Mammary epithelial cell (primary cell): ENCODE measurements at regions not wholly inside any gene's neighbourhood (a gene's known extent, or its start where the extent isn't known, plus 50 kb on each side); places are given as distances from the start of the nearest gene placed in this dataset.

Source experiments
- EZH2 ChIP-seq: IDR thresholded peaks from 2 replicates; pipeline ENCODE4 v1.6.1; 2012; ENCODE audit warnings: low read length, inconsistent platforms, borderline replicate concordance
- TF ChIP-seq, protein P1 (sequence below), 2 donors: IDR thresholded peaks in 1 of 2; conservative IDR thresholded peaks in 1 of 2; 2 replicates each; pipeline ENCODE4 v1.5.1; 2011 to 2012; ENCODE audit warnings: inconsistent platforms in 2 of 2, low read length in 2 of 2, mild to moderate bottlenecking in 2 of 2, control low read depth in 1 of 2, low read depth in 1 of 2; ENCODE audit not compliant: insufficient read depth in 1 of 2; ENCODE audit errors: extremely low read depth in 1 of 2

DNA sequence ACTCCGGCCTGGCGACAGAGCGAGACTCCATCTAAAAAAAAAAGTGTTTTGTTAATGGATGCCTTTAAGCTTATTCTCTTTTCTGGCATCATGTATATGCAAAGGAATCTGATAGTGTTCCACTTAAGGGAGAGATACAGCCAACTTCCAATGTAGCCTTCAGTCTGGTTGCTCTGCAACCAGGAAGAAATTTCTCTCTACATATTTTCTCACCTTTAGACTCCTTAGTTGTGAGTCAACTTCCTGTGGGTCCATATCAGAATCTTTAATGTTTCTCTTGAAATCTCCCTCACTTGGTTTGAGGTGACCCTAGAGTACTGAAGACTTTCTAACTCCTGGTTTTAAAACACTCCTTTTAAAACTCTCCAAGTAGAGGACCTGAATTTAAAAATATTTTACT, 340.4 kb downstream of the SLC6A15 start:
- TF ChIP-seq, protein P1, sequence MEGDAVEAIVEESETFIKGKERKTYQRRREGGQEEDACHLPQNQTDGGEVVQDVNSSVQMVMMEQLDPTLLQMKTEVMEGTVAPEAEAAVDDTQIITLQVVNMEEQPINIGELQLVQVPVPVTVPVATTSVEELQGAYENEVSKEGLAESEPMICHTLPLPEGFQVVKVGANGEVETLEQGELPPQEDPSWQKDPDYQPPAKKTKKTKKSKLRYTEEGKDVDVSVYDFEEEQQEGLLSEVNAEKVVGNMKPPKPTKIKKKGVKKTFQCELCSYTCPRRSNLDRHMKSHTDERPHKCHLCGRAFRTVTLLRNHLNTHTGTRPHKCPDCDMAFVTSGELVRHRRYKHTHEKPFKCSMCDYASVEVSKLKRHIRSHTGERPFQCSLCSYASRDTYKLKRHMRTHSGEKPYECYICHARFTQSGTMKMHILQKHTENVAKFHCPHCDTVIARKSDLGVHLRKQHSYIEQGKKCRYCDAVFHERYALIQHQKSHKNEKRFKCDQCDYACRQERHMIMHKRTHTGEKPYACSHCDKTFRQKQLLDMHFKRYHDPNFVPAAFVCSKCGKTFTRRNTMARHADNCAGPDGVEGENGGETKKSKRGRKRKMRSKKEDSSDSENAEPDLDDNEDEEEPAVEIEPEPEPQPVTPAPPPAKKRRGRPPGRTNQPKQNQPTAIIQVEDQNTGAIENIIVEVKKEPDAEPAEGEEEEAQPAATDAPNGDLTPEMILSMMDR (conservative IDR thresholded peaks at IDR 0.05 in 1 of 2, IDR thresholded peaks at IDR 0.05 in 1 of 2; ENCODE audit: extremely low read depth in 1 of 2, insufficient read depth in 1 of 2, low read depth in 1 of 2, low read length in 2 of 2): no peak
- TF ChIP-seq EZH2: no peak
